Osteocyte (in vitro differentiated cells): ENCODE measurements at regions not wholly inside any gene's neighbourhood (a gene's known extent, or its start where the extent isn't known, plus 50 kb on each side); places are given as distances from the start of the nearest gene placed in this dataset.
A peak's percentile ranks its signal among the peaks of the same experiment; 100 is the strongest.

ENCODE experiments used
- DNase-seq: peaks from one replicate; pipeline ENCODE4 v3.0.0; 2021; ENCODE audit warnings: mixed read lengths; ENCODE audit not compliant: unreplicated experiment; ENCODE audit errors: extremely low spot score
- H3K27ac Mint-ChIP-seq: one replicate; pipeline ENCODE4 v1.8.0; 2021; ENCODE audit warnings: mild to moderate bottlenecking, mixed read lengths; ENCODE audit not compliant: unreplicated experiment
- H3K27me3 Mint-ChIP-seq: one replicate; pipeline ENCODE4 v1.8.0; 2021; ENCODE audit warnings: mixed read lengths; ENCODE audit not compliant: unreplicated experiment
- H3K36me3 Mint-ChIP-seq: one replicate; pipeline ENCODE4 v1.8.0; 2021; ENCODE audit warnings: mixed read lengths; ENCODE audit not compliant: unreplicated experiment
- H3K4me1 Mint-ChIP-seq: one replicate; pipeline ENCODE4 v1.8.0; 2021; ENCODE audit warnings: mixed read lengths; ENCODE audit not compliant: unreplicated experiment
- H3K4me3 Mint-ChIP-seq: one replicate; pipeline ENCODE4 v1.8.0; 2021; ENCODE audit warnings: mild to moderate bottlenecking, moderate library complexity, mixed read lengths; ENCODE audit not compliant: unreplicated experiment
- H3K9me3 Mint-ChIP-seq: one replicate; pipeline ENCODE4 v1.8.0; 2021; ENCODE audit warnings: mixed read lengths; ENCODE audit not compliant: unreplicated experiment
- TF ChIP-seq, protein P1 (sequence below): fragments of 200-600 bp; sonication (generic); IDR thresholded peaks from 2 replicates; pipeline ENCODE4 v1.5.0; 2021; ENCODE audit warnings: antibody characterized with exemption, mild to moderate bottlenecking, moderate library complexity

- Mint-ChIP-seq H3K27me3 (no peaks in the 10 kb centered on the region), H3K27ac (no peak overlapping the region), H3K36me3 (no peaks in the 10 kb centered on the region), H3K4me3 (no peak overlapping the region), H3K9me3 (peaks cover 5% of the 10 kb centered on the region), H3K4me1 (peaks cover 77% of the 10 kb centered on the region)
- TF ChIP-seq, protein P1, sequence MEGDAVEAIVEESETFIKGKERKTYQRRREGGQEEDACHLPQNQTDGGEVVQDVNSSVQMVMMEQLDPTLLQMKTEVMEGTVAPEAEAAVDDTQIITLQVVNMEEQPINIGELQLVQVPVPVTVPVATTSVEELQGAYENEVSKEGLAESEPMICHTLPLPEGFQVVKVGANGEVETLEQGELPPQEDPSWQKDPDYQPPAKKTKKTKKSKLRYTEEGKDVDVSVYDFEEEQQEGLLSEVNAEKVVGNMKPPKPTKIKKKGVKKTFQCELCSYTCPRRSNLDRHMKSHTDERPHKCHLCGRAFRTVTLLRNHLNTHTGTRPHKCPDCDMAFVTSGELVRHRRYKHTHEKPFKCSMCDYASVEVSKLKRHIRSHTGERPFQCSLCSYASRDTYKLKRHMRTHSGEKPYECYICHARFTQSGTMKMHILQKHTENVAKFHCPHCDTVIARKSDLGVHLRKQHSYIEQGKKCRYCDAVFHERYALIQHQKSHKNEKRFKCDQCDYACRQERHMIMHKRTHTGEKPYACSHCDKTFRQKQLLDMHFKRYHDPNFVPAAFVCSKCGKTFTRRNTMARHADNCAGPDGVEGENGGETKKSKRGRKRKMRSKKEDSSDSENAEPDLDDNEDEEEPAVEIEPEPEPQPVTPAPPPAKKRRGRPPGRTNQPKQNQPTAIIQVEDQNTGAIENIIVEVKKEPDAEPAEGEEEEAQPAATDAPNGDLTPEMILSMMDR: no peak
- DNase-seq: no peak
These were observed 164.4 kb downstream of the EFNB2 start for GRCh38 chr13:106371024-106371423.

DNA sequence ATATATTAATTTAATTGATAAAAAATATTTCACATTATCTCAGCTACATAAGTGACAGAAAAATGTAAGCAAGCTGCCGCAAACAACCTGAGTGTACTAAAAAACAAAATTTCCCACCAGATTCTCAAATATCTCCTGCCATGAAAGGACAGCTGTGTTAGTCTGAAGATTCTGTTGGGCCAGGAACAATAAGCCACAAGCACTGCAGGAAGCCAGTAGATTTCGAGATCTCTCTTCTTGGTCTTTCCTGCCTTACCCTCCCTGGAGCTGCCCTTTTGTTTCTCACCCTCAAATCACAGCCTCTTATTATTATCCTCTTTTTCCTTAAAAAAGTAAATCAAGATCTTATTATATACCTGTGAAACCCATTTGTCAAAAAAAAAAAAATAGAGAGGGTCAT lies 165.6 kb downstream of the EFNB2 start:
- peaks cover 72% of the 10 kb centered on the region for H3K4me1 Mint-ChIP-seq
- TF ChIP-seq, protein P1: no peak
- DNase-seq: no peak
- H3K27me3 Mint-ChIP-seq: no peaks in the 10 kb centered on the region
- H3K9me3 Mint-ChIP-seq: peaks cover 12% of the 10 kb centered on the region
- no peak overlapping the region for H3K4me3 Mint-ChIP-seq
- peaks cover 4% of the 10 kb centered on the region for H3K36me3 Mint-ChIP-seq
- H3K27ac Mint-ChIP-seq: no peak overlapping the region

DNA sequence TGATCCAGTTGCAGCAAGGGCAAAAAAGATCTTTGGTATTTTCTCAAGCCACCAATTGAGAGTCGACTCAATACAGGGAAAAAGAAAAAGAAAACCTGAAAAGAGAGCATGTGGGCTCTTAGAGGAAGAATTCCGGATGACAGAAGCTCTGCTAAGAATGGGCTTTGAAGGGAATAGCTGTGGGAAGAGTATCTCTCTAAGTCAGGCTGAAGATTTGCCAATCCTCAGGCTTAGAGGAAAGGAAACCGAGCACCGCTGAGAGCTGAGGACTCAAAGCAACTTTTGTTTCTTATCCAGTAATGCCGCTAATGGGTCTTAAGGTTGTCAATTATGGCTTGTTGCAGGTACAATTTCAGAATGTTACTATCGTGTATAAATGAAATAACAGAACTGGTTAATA lies 166.4 kb downstream of the EFNB2 start:
- Mint-ChIP-seq H3K27me3 (no peaks in the 10 kb centered on the region), H3K9me3 (peaks cover 16% of the 10 kb centered on the region), H3K27ac (no peak overlapping the region), H3K4me3 (no peak overlapping the region), H3K4me1 (peaks cover 68% of the 10 kb centered on the region), H3K36me3 (peaks cover 5% of the 10 kb centered on the region)
- TF ChIP-seq, protein P1: no peak
- DNase-seq: no peak

DNA sequence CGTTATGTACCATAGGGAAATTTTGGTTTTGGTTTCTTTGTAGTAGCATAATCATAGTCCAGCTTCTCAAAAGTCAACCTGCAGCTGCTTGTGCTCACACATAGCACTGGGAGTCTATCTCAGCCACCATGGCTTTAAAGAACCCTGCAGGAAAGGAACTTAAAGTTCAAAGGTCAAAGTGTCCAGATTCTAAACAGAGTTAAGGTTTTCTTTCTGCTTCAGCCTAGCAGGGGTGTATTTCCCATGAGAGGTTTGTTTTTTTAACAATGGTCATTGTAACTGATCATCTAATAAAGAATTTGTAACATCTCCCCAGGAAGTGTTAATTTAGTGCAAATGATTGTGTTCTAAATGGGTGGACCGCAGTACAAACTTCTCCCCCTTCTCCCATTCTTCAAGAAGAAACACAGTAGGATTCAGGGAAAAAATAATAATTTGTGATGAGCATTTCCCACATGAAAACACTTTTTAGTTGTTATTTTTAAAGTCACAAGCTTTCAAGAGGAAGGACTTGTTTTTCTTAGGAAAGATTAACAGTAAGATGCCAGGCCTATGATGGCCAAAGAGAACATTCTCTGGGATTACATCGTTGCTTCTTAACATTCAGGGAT lies 168.0 kb downstream of the EFNB2 start:
- DNase-seq: no peak
- peak overlapping the region; percentile 55 for H3K27ac Mint-ChIP-seq
- H3K36me3 Mint-ChIP-seq: peaks cover 5% of the 10 kb centered on the region
- H3K9me3 Mint-ChIP-seq: peaks cover 16% of the 10 kb centered on the region
- TF ChIP-seq, protein P1: no peak
- no peak overlapping the region for H3K4me3 Mint-ChIP-seq
- H3K27me3 Mint-ChIP-seq: no peaks in the 10 kb centered on the region
- H3K4me1 Mint-ChIP-seq: peaks cover 56% of the 10 kb centered on the region

DNA sequence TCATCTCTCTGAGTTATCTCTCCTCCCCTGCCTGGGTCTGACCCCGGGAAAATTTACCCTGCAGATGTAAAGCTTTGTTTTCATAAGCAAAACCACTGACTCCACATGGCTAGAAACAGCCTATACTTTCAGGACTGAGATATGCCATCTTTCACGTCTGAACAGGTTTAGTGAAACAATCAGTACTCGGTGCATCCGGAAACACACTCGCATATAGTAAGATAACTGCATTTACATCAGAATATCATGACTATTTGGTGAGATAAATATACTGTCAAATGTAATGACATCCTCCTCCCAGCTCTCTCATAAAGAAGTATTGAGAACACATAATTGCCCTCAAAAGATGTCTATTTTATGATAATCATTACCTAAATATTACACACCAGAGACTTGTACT lies 172.8 kb downstream of the EFNB2 start:
- DNase-seq: no peak
- no peak overlapping the region for H3K27ac Mint-ChIP-seq
- H3K4me1 Mint-ChIP-seq: peaks cover 20% of the 10 kb centered on the region
- H3K9me3 Mint-ChIP-seq: peaks cover 16% of the 10 kb centered on the region
- no peak overlapping the region for H3K4me3 Mint-ChIP-seq
- TF ChIP-seq, protein P1: no peak
- peaks cover 7% of the 10 kb centered on the region for H3K36me3 Mint-ChIP-seq
- no peaks in the 10 kb centered on the region for H3K27me3 Mint-ChIP-seq
